ENCODE measurements at regions not wholly inside any gene's neighbourhood (a gene's known extent, or its start where the extent isn't known, plus 50 kb on each side); places are given as distances from the start of the nearest gene placed in this dataset.
A peak's percentile ranks its signal among the peaks of the same experiment; 100 is the strongest.

DNA sequence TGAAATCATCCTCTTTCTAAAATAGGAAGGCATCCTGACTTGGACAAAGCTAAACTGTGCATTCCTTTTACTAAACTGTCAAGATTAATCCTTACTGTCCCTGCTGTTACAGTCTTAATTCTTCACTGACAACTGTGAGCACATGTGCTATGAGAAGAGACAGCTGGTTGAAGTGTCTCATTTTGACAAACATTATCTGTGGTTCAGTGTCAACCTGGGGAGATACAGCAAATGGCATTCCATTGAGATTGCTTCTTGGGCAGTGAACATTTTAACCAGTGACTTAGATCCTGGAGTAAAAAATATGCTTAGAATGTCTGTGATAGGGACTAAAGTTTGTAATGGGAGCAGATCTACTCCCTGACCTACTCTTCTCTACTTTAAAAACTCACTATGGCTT is 552.6 kb upstream of the ATP2B1 start:
- TF ChIP-seq, protein P1, sequence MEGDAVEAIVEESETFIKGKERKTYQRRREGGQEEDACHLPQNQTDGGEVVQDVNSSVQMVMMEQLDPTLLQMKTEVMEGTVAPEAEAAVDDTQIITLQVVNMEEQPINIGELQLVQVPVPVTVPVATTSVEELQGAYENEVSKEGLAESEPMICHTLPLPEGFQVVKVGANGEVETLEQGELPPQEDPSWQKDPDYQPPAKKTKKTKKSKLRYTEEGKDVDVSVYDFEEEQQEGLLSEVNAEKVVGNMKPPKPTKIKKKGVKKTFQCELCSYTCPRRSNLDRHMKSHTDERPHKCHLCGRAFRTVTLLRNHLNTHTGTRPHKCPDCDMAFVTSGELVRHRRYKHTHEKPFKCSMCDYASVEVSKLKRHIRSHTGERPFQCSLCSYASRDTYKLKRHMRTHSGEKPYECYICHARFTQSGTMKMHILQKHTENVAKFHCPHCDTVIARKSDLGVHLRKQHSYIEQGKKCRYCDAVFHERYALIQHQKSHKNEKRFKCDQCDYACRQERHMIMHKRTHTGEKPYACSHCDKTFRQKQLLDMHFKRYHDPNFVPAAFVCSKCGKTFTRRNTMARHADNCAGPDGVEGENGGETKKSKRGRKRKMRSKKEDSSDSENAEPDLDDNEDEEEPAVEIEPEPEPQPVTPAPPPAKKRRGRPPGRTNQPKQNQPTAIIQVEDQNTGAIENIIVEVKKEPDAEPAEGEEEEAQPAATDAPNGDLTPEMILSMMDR (IDR thresholded peaks at IDR 0.05), result no peak
- TF ChIP-seq POLR2AphosphoS5 (IDR thresholded peaks at IDR 0.05; ENCODE audit: insufficient read depth in 1 of 2, low read depth in 1 of 2) (no peak), POLR2A (IDR thresholded peaks at IDR 0.05) (no peak)
- Histone ChIP-seq H3K4me1 (no peaks in the 10 kb centered on the region), H3K36me3 (no peaks in the 10 kb centered on the region), H3K9me3 (no peaks in the 10 kb centered on the region), H3K27ac (no peak overlapping the region), H3K27me3 (no peaks in the 10 kb centered on the region), H3K4me3 (no peak overlapping the region)
- no peak for DNase-seq (ENCODE audit: extremely low spot score in 2 of 2)
- intact Hi-C loops (cut with DNase I), result no loop called here

DNA sequence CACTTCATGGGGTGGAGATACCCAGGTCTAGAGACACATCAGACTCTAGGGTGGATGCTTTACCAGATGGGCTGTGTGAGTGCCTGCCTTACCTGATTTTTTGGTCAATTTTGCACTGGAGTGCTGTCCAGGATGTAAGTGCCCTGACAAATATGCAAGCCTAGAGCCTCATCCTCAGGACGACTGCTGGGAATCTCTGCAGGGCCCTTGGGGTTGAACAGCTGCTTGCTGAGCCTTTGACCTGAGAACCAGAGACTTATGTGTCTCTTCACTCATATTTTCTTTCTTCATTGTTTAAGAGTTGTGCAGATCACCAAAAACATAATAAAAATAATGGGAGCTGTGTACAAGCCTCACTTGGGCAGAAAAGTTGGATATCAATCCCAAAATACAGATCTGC is 551.5 kb upstream of the ATP2B1 start:
- intact Hi-C loops (cut with DNase I), result no loop called here
- no peak for DNase-seq (ENCODE audit: extremely low spot score in 2 of 2)
- TF ChIP-seq POLR2AphosphoS5 (IDR thresholded peaks at IDR 0.05; ENCODE audit: insufficient read depth in 1 of 2, low read depth in 1 of 2) (no peak), POLR2A (IDR thresholded peaks at IDR 0.05) (no peak)
- TF ChIP-seq, protein P1 (IDR thresholded peaks at IDR 0.05), result no peak
- Histone ChIP-seq H3K9me3 (no peaks in the 10 kb centered on the region), H3K4me1 (no peaks in the 10 kb centered on the region), H3K4me3 (no peak overlapping the region), H3K27ac (no peak overlapping the region), H3K36me3 (no peaks in the 10 kb centered on the region), H3K27me3 (no peaks in the 10 kb centered on the region)

DNA sequence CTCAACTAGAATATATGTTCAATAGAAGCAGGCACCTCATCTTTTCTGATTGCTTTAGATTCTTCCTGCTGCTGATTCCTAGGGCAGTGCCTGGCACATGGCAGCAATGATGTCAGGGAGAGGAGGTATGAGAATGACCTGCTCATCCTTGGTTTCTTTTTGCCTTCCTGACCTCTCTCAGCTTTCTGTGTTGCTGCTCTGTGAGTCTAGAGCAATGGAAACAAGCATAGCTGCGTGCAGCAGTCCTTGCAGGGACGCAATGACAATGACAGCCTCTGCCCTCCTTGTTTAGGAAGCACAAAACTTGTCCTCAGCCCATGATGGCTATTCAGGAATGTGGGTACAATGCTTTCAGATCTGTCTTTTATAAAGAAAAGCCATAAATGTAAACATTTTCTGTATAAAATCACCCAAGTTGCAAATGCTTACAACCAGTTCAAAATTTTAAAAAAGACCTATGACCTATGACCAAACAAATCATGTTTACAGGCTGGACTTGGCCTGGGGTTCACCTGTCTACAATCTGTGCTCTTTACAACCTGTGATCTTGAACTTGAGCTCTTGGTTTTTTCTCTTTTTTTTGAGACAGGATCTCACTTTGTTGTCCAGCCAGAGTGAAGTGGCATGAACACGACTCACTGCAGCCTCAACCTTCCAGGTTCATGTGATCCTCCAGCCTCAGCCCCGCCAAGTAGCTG is 549.4 kb upstream of the ATP2B1 start:
- no peak for DNase-seq (ENCODE audit: extremely low spot score in 2 of 2)
- Histone ChIP-seq H3K36me3 (no peaks in the 10 kb centered on the region), H3K27ac (no peak overlapping the region), H3K27me3 (no peaks in the 10 kb centered on the region), H3K4me1 (peaks cover 11% of the 10 kb centered on the region), H3K9me3 (no peaks in the 10 kb centered on the region), H3K4me3 (no peak overlapping the region)
- TF ChIP-seq POLR2AphosphoS5 (IDR thresholded peaks at IDR 0.05; ENCODE audit: insufficient read depth in 1 of 2, low read depth in 1 of 2), result no peak
- TF ChIP-seq, protein P1 (IDR thresholded peaks at IDR 0.05), result no peak
- TF ChIP-seq POLR2A (IDR thresholded peaks at IDR 0.05), result no peak
- intact Hi-C loops (cut with DNase I), result no loop called here

DNA sequence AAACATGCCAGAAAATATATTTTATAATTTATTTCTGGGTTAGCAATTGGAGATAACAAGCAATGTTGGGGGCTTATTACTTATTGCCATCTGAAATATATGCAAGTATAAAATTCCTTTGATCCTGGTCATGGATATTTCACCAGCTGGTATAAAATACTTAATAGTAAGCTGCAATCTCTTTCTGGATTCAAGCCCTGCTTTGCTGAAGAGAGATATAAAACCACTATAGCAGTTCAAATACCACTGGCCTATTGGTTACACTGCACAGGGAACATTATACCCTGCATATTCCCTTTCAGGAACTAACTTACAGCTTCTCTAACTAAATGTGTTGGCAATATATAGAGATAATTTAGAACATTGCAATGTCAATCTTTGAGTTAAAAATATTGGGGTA is 546.2 kb upstream of the ATP2B1 start:
- Histone ChIP-seq H3K4me3 (no peak overlapping the region), H3K4me1 (peaks cover 23% of the 10 kb centered on the region), H3K27ac (no peak overlapping the region), H3K36me3 (no peaks in the 10 kb centered on the region), H3K9me3 (no peaks in the 10 kb centered on the region), H3K27me3 (no peaks in the 10 kb centered on the region)
- no peak for DNase-seq (ENCODE audit: extremely low spot score in 2 of 2)
- TF ChIP-seq, protein P1 (IDR thresholded peaks at IDR 0.05), result no peak
- TF ChIP-seq POLR2A (IDR thresholded peaks at IDR 0.05) (no peak), POLR2AphosphoS5 (IDR thresholded peaks at IDR 0.05; ENCODE audit: insufficient read depth in 1 of 2, low read depth in 1 of 2) (no peak)
- intact Hi-C loops (cut with DNase I), result no loop called here

DNA sequence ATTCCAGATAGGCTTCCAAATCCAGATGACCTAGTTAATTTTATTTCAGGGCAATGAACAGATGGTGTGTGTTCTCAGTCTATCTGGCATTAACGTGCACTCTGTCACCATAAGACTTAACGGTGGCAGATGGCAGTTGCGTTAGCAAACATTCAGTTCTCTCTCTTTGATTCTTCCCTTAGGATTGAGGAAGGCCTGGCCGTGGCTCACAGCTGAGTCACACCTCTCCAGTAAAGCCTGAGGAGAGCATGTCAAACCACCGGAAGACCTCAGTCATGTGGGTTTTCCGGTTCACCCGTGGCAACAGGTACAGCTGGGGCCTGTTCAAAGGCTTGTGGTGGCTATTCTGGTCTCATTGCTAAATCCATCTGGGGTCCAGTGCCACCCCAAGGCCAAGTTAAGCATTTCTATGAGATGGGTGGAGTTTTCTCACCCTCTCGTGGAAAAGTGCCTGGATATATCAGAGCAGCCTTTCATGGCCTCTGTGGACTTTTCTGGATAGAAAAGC is 545.1 kb upstream of the ATP2B1 start:
- intact Hi-C loops (cut with DNase I), result no loop called here
- Histone ChIP-seq H3K9me3 (no peaks in the 10 kb centered on the region), H3K4me1 (peaks cover 23% of the 10 kb centered on the region), H3K27ac (no peak overlapping the region), H3K27me3 (no peaks in the 10 kb centered on the region), H3K4me3 (no peak overlapping the region), H3K36me3 (no peaks in the 10 kb centered on the region)
- DNase-seq (ENCODE audit: extremely low spot score in 2 of 2), result peak in 1 of 2 donors; percentile 89
- TF ChIP-seq POLR2AphosphoS5 (IDR thresholded peaks at IDR 0.05; ENCODE audit: insufficient read depth in 1 of 2, low read depth in 1 of 2) (peak; percentile 15 to 61), POLR2A (IDR thresholded peaks at IDR 0.05) (no peak)
- TF ChIP-seq, protein P1 (IDR thresholded peaks at IDR 0.05), result no peak

Data from vagina (tissue), 2 donors.